CD4-positive, alpha-beta T cell (primary cell): ENCODE measurements at regions not wholly inside any gene's neighbourhood (a gene's known extent, or its start where the extent isn't known, plus 50 kb on each side); places are given as distances from the start of the nearest gene placed in this dataset.

ENCODE experiments used
- ATAC-seq: fragments of 200-7000 bp; cut with Tn5 transposase; one replicate; pipeline ENCODE4 v1.10.0; 2022; ENCODE audit warnings: mild to moderate bottlenecking; ENCODE audit not compliant: poor library complexity
- CTCF ChIA-PET: fragments of 350-600 bp; sonication (Branson Sonifier 250); formaldehyde crosslinking; loops from one replicate; lab custom pipeline; 2021; ENCODE audit warnings: antibody characterized with exemption, inconsistent platforms; lab: Charles Lee
- POLR2A ChIA-PET: fragments of 350-600 bp; sonication (Branson Sonifier 250); formaldehyde crosslinking; loops from one replicate; lab custom pipeline; 2021; ENCODE audit warnings: antibody characterized with exemption, inconsistent platforms; lab: Charles Lee
- DNase-seq, 14 experiments: peaks; one replicate each; pipeline ENCODE4 v3.0.0-alpha.2; 2013 to 2020; ENCODE audit warnings: mixed read lengths in 2 of 14
- H3K27ac ChIP-seq, 2 donors: one replicate each; pipeline versions ENCODE4 v1.5.1 to v1.7.0; 2013; ENCODE audit warnings: low read length in 2 of 2, low read depth in 1 of 2, mild to moderate bottlenecking in 1 of 2
- H3K27me3 ChIP-seq, 2 experiments: 1 replicate in 1 of 2; 2 replicates in 1 of 2; pipeline versions ENCODE4 v1.6.1 to v1.7.0; 2013; ENCODE audit warnings: low read length in 2 of 2, control low read depth in 1 of 2, mild to moderate bottlenecking in 1 of 2, moderate library complexity in 1 of 2; ENCODE audit not compliant: insufficient read depth in 2 of 2, control insufficient read depth in 1 of 2
- H3K36me3 ChIP-seq: one replicate; pipeline ENCODE4 v1.6.1; 2013; ENCODE audit warnings: low read length, control low read depth; ENCODE audit not compliant: insufficient read depth
- H3K4me1 ChIP-seq: one replicate; pipeline ENCODE4 v1.6.1; 2013; ENCODE audit warnings: low read length, control low read depth; ENCODE audit not compliant: insufficient read depth
- H3K4me3 ChIP-seq: one replicate; pipeline ENCODE4 v1.5.1; 2013; ENCODE audit warnings: mild to moderate bottlenecking, low read length, moderate library complexity
- H3K9me3 ChIP-seq, 2 experiments: 1 replicate in 1 of 2; 2 replicates in 1 of 2; pipeline versions ENCODE4 v1.6.1 to v1.7.0; 2013; ENCODE audit warnings: low read length in 2 of 2, mild to moderate bottlenecking in 2 of 2, control low read depth in 1 of 2, moderate library complexity in 1 of 2; ENCODE audit not compliant: control insufficient read depth in 1 of 2, insufficient read depth in 1 of 2
- H3K27ac Mint-ChIP-seq: one replicate; pipeline ENCODE4 v1.8.0; 2020; ENCODE audit warnings: mixed read lengths
- H3K27me3 Mint-ChIP-seq: one replicate; pipeline ENCODE4 v1.8.0; 2021; ENCODE audit warnings: mixed read lengths
- H3K36me3 Mint-ChIP-seq: one replicate; pipeline ENCODE4 v1.8.0; 2021; ENCODE audit warnings: low read depth, mixed read lengths
- H3K4me1 Mint-ChIP-seq: one replicate; pipeline ENCODE4 v1.8.0; 2021; ENCODE audit warnings: low read depth, mixed read lengths
- H3K4me3 Mint-ChIP-seq: one replicate; pipeline ENCODE4 v1.8.0; 2020; ENCODE audit warnings: mild to moderate bottlenecking, mixed read lengths
- H3K9me3 Mint-ChIP-seq: one replicate; pipeline ENCODE4 v1.8.0; 2020; ENCODE audit warnings: mixed read lengths
- intact Hi-C, 2 experiments: fragments of 100-400 bp; cut with DNase I in 1 of 2; cut with micrococcal nuclease in 1 of 2; formaldehyde crosslinking; loops; one replicate each; pipeline versions ENCODE4 v1.15.1 to v1.9.0; 2023 to 2025; cut with DNase I, micrococcal nuclease
- TF ChIP-seq, protein P1 (sequence below): fragments of 200-600 bp; IDR thresholded peaks from one replicate; pipeline ENCODE4 v1.8.0; 2022; ENCODE audit warnings: antibody characterized with exemption, mild to moderate bottlenecking

DNA sequence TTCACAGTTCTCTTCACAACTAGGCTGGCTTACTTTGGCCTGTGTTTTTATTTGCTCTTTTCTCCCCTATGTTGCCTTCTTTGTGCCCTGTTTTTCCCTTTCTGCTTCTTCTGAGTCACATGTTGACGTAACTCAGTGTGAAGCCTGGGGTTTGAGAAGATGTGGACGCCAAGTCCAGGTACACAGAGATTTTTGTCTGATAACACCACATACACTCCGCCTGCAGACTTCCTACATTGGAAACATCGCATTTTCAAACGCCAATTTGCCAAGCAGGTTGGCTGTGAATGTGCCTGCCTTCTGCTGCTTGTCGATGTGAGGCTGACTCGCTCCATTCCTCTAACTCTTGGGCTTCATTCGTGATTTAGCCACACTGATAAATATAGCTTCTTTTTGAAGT, 62.6 kb upstream of the FN1 start:
- DNase-seq (no peak), ATAC-seq (no peak)
- no peaks in the 10 kb centered on the region for H3K36me3 ChIP-seq
- H3K4me3 ChIP-seq: no peak overlapping the region
- no peaks in the 10 kb centered on the region for H3K4me1 ChIP-seq
- TF ChIP-seq, protein P1, sequence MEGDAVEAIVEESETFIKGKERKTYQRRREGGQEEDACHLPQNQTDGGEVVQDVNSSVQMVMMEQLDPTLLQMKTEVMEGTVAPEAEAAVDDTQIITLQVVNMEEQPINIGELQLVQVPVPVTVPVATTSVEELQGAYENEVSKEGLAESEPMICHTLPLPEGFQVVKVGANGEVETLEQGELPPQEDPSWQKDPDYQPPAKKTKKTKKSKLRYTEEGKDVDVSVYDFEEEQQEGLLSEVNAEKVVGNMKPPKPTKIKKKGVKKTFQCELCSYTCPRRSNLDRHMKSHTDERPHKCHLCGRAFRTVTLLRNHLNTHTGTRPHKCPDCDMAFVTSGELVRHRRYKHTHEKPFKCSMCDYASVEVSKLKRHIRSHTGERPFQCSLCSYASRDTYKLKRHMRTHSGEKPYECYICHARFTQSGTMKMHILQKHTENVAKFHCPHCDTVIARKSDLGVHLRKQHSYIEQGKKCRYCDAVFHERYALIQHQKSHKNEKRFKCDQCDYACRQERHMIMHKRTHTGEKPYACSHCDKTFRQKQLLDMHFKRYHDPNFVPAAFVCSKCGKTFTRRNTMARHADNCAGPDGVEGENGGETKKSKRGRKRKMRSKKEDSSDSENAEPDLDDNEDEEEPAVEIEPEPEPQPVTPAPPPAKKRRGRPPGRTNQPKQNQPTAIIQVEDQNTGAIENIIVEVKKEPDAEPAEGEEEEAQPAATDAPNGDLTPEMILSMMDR: no peak
- intact Hi-C loops: no loop called here
- H3K4me3 Mint-ChIP-seq: no peak overlapping the region
- no peaks in the 10 kb centered on the region for H3K4me1 Mint-ChIP-seq
- H3K27ac Mint-ChIP-seq: no peak overlapping the region
- POLR2A ChIA-PET: no interaction called here
- no peaks in the 10 kb centered on the region for H3K36me3 Mint-ChIP-seq
- H3K27ac ChIP-seq: no peak overlapping the region
- H3K9me3 ChIP-seq: no peaks in the 10 kb centered on the region
- CTCF ChIA-PET: no interaction called here
- no peaks in the 10 kb centered on the region for H3K9me3 Mint-ChIP-seq
- peaks cover 18% of the 10 kb centered on the region for H3K27me3 Mint-ChIP-seq
- peaks cover 0 to 2% of the 10 kb centered on the region in 2 experiments for H3K27me3 ChIP-seq

DNA sequence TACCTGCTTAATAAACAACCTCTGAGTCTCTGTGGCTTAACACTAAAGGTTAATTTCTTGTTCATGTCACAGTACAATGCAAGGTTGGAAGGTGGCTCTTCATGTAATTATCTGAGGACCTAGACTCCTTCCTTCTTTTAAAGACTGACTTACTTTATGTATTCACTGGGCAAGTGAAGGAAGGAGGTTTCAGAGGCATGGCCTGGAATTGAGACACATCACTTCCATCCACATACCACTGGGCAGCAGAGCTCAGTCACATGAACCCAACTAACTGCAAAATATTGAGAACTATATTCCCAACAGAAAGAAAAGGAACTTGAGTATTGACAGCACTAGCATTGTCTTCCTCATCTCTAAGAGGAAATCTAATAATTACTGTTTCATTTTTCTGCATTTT, 57.5 kb upstream of the FN1 start:
- Mint-ChIP-seq H3K36me3 (no peaks in the 10 kb centered on the region), H3K9me3 (no peaks in the 10 kb centered on the region), H3K27ac (no peak overlapping the region), H3K27me3 (no peaks in the 10 kb centered on the region), H3K4me3 (no peak overlapping the region), H3K4me1 (no peaks in the 10 kb centered on the region)
- Histone ChIP-seq H3K4me1 (no peaks in the 10 kb centered on the region), H3K9me3 (no peaks in the 10 kb centered on the region), H3K27ac (no peak overlapping the region), H3K27me3 (peaks cover 0 to 2% of the 10 kb centered on the region in 2 experiments), H3K4me3 (no peak overlapping the region), H3K36me3 (no peaks in the 10 kb centered on the region)
- no peak for ATAC-seq
- intact Hi-C loops: no loop called here
- TF ChIP-seq, protein P1: no peak
- ChIA-PET POLR2A (no interaction called here), CTCF (no interaction called here)
- DNase-seq: no peak

DNA sequence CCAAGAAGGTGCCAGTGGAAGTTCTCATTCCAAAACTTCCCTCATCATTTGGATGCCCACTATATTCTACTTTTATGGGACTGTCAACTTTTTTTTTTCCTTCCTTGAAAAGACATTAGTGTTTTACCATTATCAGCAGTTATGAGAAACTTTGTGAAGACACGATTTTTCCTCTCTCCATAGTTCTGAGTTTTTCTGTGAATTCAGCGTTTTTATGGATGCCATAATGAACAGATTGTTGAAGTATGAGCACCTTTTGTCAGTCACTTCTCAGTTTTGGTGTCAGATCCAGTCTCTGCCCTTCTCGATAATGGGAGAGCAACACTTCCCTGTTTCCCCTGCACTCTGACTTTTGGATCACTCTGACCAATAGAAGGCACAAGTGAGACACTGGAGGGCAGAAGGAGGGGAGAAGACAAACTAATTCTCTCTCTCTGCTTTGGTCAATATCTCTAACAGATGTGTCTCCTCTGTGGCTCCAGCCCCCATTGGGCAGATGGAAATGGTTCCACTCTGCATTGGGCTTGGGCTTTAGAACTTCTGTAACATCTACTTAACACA, 53.5 kb upstream of the FN1 start:
- Histone ChIP-seq H3K27me3 (no peaks in the 10 kb centered on the region), H3K4me1 (no peaks in the 10 kb centered on the region), H3K27ac (no peak overlapping the region), H3K4me3 (no peak overlapping the region), H3K9me3 (no peaks in the 10 kb centered on the region), H3K36me3 (no peaks in the 10 kb centered on the region)
- TF ChIP-seq, protein P1: no peak
- Mint-ChIP-seq H3K4me1 (no peaks in the 10 kb centered on the region), H3K27me3 (no peaks in the 10 kb centered on the region), H3K4me3 (no peak overlapping the region), H3K36me3 (no peaks in the 10 kb centered on the region), H3K9me3 (no peaks in the 10 kb centered on the region), H3K27ac (no peak overlapping the region)
- CTCF ChIA-PET: no interaction called here
- intact Hi-C loops: no loop called here
- POLR2A ChIA-PET: no interaction called here
- DNase-seq (no peak), ATAC-seq (no peak)
